OCI-LY1 (cell line): ENCODE measurements at regions not wholly inside any gene's neighbourhood (a gene's known extent, or its start where the extent isn't known, plus 50 kb on each side); places are given as distances from the start of the nearest gene placed in this dataset.

Source experiments
- CTCF ChIP-seq: fragments of 200-600 bp; sonication (generic), shearing (Covaris generic); IDR thresholded peaks from 2 replicates; pipeline ENCODE4 v1.5.1; 2017; ENCODE audit warnings: mild to moderate bottlenecking, antibody characterized with exemption, low read length, moderate library complexity, mixed read lengths
- EZH2 ChIP-seq: fragments of 200-600 bp; sonication (generic), shearing (Covaris generic); IDR thresholded peaks from 2 replicates; pipeline ENCODE4 v1.8.0; 2017; ENCODE audit warnings: borderline replicate concordance, mixed run types, mild to moderate bottlenecking, antibody characterized with exemption, low read length, moderate library complexity, mixed read lengths

GRCh38 chr4:19309378-19309777, 942.3 kb upstream of the SLIT2 start:
- 0 out of 2 replicates have a peak, but pooled peaks have one; percentile 12 for TF ChIP-seq CTCF
- TF ChIP-seq EZH2, result no peak
